ENCODE measurements at regions not wholly inside any gene's neighbourhood (a gene's known extent, or its start where the extent isn't known, plus 50 kb on each side); places are given as distances from the start of the nearest gene placed in this dataset.

DNA sequence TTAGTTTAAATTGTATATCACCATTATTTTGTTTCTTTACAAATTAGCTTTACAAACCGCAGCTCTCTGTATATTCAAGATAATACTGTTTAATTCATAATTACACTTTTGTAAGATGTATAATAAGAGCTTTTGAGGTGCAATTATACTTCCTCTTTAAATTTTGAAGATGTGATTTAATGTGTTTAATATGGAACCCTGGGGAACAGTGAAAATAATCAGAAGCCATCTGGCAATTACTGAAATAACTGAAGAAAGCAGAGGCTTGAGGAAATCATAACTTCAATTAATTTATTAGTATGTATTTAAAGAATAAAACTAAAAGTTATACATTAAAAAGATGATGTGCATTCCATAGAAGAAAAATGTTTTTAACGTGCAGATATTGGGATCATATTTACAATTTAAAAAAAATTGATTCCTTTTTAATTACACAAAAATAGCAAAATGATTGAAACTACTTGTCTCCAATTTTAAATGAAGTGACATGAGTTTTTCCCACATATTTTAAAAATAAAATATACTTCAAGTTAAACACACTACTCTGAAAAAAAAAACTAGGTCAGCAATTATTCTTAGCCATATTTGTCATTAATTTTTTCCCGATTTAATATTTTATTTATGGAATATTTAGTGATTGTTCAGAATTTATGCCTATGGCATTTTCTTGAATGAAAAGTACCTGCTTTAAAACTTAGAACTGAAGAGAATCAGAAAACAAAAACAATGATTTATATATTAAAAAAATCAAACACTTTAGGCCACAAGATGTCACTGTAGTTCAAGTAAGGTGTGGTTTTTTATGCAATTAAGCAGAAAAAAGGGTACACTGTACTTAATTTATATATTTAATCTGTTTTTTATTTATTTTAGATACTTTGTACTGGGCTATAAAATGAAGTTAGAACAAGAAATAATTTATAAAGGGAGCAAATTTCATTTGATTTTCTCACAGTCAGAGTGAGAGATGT is 942.7 kb upstream of the NDST4 start:
- Histone ChIP-seq H3K27me3 (ENCODE audit: insufficient read depth) (no peaks in the 10 kb centered on the region), H3K9ac (no peak overlapping the region), H3K4me2 (no peak overlapping the region), H3F3A (replicated peaks; ENCODE audit: insufficient read depth) (no peaks in the 10 kb centered on the region), H3K36me3 (replicated peaks in 1 of 2; ENCODE audit: control insufficient read depth in 1 of 2, insufficient read depth in 2 of 2, low read length in 1 of 2) (no peaks in the 10 kb centered on the region), H3K9me3 (no peaks in the 10 kb centered on the region), H3K27ac (ENCODE audit: low read depth in 2 of 2, low read length in 1 of 2) (no peak overlapping the region), H3K4me1 (ENCODE audit: control insufficient read depth in 1 of 2, insufficient read depth in 2 of 2, low read depth in 1 of 2, low read length in 1 of 2) (no peaks in the 10 kb centered on the region), H2AFZ (ENCODE audit: low read depth) (no peak overlapping the region), H3K9me2 (no peaks in the 10 kb centered on the region), H3K79me2 (ENCODE audit: insufficient read depth) (no peaks in the 10 kb centered on the region), H3K4me3 (ENCODE audit: low read depth in 2 of 2, low read length in 1 of 2) (no peak overlapping the region), H4K20me1 (ENCODE audit: insufficient read depth) (no peaks in the 10 kb centered on the region)
- ChIA-PET CTCF (interaction anchor here (0.6 to 2.8 kb wide), 3 partner anchors 11 to 1978 kb away, joined by 3 to 12 read pairs (median 3); partner anchors contain the start of gene NDST3), POLR2A (no interaction called here)
- peak; percentile 1 for DNase-seq
- WGBS (ENCODE audit: low lambda C conversion rate), result 25% methylated on average over 3 of the region's 3 CpGs
- TF ChIP-seq CHD2 (IDR thresholded peaks at IDR 0.05; ENCODE audit: low read length, partially characterized antibody) (no peak), JUND (IDR thresholded peaks at IDR 0.05) (no peak), SIN3A (IDR thresholded peaks at IDR 0.05; ENCODE audit: borderline replicate concordance, low read depth, low read length) (no peak), RAD21 (IDR thresholded peaks at IDR 0.05; ENCODE audit: low read length) (peak; percentile 53)
- TF ChIP-seq, protein P1, sequence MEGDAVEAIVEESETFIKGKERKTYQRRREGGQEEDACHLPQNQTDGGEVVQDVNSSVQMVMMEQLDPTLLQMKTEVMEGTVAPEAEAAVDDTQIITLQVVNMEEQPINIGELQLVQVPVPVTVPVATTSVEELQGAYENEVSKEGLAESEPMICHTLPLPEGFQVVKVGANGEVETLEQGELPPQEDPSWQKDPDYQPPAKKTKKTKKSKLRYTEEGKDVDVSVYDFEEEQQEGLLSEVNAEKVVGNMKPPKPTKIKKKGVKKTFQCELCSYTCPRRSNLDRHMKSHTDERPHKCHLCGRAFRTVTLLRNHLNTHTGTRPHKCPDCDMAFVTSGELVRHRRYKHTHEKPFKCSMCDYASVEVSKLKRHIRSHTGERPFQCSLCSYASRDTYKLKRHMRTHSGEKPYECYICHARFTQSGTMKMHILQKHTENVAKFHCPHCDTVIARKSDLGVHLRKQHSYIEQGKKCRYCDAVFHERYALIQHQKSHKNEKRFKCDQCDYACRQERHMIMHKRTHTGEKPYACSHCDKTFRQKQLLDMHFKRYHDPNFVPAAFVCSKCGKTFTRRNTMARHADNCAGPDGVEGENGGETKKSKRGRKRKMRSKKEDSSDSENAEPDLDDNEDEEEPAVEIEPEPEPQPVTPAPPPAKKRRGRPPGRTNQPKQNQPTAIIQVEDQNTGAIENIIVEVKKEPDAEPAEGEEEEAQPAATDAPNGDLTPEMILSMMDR (IDR thresholded peaks at IDR 0.05), result peak; percentile 54

GRCh38 chr4:116027311-116027710 is 913.9 kb upstream of the NDST4 start:
- Histone ChIP-seq H3K79me2 (ENCODE audit: insufficient read depth) (no peaks in the 10 kb centered on the region), H3K4me2 (no peak overlapping the region), H3F3A (replicated peaks; ENCODE audit: insufficient read depth) (no peaks in the 10 kb centered on the region), H3K9me2 (no peaks in the 10 kb centered on the region), H3K27me3 (ENCODE audit: insufficient read depth) (no peaks in the 10 kb centered on the region), H3K9ac (no peak overlapping the region), H3K27ac (ENCODE audit: low read depth in 2 of 2, low read length in 1 of 2) (no peak overlapping the region), H3K36me3 (replicated peaks in 1 of 2; ENCODE audit: control insufficient read depth in 1 of 2, insufficient read depth in 2 of 2, low read length in 1 of 2) (no peaks in the 10 kb centered on the region), H2AFZ (ENCODE audit: low read depth) (no peak overlapping the region), H3K4me1 (ENCODE audit: control insufficient read depth in 1 of 2, insufficient read depth in 2 of 2, low read depth in 1 of 2, low read length in 1 of 2) (no peaks in the 10 kb centered on the region), H4K20me1 (ENCODE audit: insufficient read depth) (no peaks in the 10 kb centered on the region), H3K4me3 (ENCODE audit: low read depth in 2 of 2, low read length in 1 of 2) (no peak overlapping the region), H3K9me3 (no peaks in the 10 kb centered on the region)
- WGBS (ENCODE audit: low lambda C conversion rate), result 24% methylated on average over 2 of the region's 2 CpGs
- ChIA-PET CTCF (no interaction called here), POLR2A (no interaction called here)
- DNase-seq, result no peak
- TF ChIP-seq, protein P1 (IDR thresholded peaks at IDR 0.05), result no peak
- TF ChIP-seq MXI1 (IDR thresholded peaks at IDR 0.05; ENCODE audit: low read depth, low read length), result no peak
- TF ChIP-seq CHD2 (IDR thresholded peaks at IDR 0.05; ENCODE audit: low read length, partially characterized antibody), result no peak
- no peak for TF ChIP-seq RCOR1 (IDR thresholded peaks at IDR 0.05; ENCODE audit: low read length)
- TF ChIP-seq, protein P2, sequence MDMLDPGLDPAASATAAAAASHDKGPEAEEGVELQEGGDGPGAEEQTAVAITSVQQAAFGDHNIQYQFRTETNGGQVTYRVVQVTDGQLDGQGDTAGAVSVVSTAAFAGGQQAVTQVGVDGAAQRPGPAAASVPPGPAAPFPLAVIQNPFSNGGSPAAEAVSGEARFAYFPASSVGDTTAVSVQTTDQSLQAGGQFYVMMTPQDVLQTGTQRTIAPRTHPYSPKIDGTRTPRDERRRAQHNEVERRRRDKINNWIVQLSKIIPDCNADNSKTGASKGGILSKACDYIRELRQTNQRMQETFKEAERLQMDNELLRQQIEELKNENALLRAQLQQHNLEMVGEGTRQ (IDR thresholded peaks at IDR 0.05; ENCODE audit: borderline replicate concordance, low read depth, low read length), result no peak
- TF ChIP-seq YY1 (IDR thresholded peaks at IDR 0.05; ENCODE audit: low read depth), result no peak
- no peak for TF ChIP-seq RXRA (IDR thresholded peaks at IDR 0.05; ENCODE audit: borderline replicate concordance, low read depth)
- no peak for TF ChIP-seq ELF1 (IDR thresholded peaks at IDR 0.05)
- TF ChIP-seq ZBTB33 (IDR thresholded peaks at IDR 0.05; ENCODE audit: borderline replicate concordance, low read depth), result no peak
- TF ChIP-seq FOXJ3 (CRISPR knock-in tag; IDR thresholded peaks at IDR 0.05), result no peak
- TF ChIP-seq GATA2 (CRISPR knock-in tag; IDR thresholded peaks at IDR 0.05), result no peak
- no peak for TF ChIP-seq PBX3 (IDR thresholded peaks at IDR 0.05)
- no peak for TF ChIP-seq JUND (IDR thresholded peaks at IDR 0.05)
- no peak for TF ChIP-seq SIN3A (IDR thresholded peaks at IDR 0.05; ENCODE audit: borderline replicate concordance, low read depth, low read length)
- TF ChIP-seq, protein P3, sequence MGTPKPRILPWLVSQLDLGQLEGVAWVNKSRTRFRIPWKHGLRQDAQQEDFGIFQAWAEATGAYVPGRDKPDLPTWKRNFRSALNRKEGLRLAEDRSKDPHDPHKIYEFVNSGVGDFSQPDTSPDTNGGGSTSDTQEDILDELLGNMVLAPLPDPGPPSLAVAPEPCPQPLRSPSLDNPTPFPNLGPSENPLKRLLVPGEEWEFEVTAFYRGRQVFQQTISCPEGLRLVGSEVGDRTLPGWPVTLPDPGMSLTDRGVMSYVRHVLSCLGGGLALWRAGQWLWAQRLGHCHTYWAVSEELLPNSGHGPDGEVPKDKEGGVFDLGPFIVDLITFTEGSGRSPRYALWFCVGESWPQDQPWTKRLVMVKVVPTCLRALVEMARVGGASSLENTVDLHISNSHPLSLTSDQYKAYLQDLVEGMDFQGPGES (IDR thresholded peaks at IDR 0.05; ENCODE audit: low read depth, low read length), result no peak
